RPMI8226 (cell line): ENCODE measurements at regions not wholly inside any gene's neighbourhood (a gene's known extent, or its start where the extent isn't known, plus 50 kb on each side); places are given as distances from the start of the nearest gene placed in this dataset.
"Not testable (repeated sequence)": the region's sequence is repeated elsewhere in the genome, so short reads cannot be mapped to it uniquely, and the experiment has no call there.

Experiments used
- DNase-seq: peaks from one replicate; pipeline ENCODE4 v3.0.0-alpha.2; 2015

DNA sequence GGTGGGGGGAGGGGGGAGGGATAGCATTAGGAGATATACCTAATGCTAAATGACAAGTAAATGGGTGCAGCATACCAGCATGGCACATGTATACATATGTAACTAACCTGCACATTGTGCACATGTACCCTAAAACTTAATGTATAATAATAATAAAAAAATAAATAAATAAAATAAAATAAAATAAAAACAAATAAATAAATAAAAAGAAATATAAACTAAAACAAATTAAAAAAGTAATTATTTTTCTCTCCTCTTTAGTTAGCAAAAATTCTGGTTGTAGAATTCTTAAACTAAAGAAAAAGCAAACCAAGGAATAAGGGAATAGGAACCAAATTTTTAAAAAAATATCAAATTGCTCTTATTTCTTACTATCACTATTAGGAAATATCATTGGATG is 267.3 kb downstream of the CCER1 start:
- not testable (repeated sequence) for DNase-seq

DNA sequence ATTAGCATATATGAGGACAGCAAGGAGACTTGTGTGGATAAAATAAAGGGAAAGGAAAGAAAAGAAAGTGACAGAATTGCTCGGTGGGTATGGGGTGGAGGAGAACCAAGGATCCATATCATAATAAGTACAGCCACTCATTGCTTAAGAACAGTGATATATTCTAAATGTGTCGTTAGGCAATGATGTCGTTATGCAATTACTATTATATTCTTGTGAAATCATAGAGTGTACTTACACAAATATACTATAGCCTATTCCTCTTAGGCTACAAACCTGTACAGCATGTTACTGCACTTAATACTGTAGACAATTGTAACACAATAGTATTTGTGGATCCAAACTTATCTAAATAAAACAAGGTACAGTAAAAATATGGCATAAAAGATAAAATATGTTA is 271.1 kb downstream of the CCER1 start:
- DNase-seq, result no peak

GRCh38 chr12:90682398-90682797 is 272.6 kb downstream of the CCER1 start:
- DNase-seq, result no peak

- DNase-seq, result no peak
Observed at GRCh38 chr12:90679674-90680073, 275.3 kb downstream of the CCER1 start.

DNA sequence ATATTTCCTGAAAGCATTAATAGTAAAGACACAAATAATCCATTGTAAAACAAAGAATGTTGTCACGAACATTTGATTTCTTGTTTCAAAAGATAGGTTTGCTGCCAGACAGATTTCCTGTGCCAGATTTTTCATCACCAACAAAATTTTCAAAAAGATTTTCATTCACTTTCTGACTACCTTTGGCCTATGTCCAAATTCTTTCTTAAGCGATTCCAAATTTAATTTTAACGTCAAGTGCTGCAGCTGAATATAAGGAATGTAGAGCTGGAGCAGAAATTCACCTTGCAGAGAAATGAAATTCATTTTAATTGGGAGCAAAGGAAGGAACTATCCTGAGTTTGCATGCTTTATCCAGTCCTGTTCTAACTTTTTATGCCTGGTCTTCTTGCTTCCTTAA is 277.4 kb downstream of the CCER1 start:
- DNase-seq, result no peak

DNA sequence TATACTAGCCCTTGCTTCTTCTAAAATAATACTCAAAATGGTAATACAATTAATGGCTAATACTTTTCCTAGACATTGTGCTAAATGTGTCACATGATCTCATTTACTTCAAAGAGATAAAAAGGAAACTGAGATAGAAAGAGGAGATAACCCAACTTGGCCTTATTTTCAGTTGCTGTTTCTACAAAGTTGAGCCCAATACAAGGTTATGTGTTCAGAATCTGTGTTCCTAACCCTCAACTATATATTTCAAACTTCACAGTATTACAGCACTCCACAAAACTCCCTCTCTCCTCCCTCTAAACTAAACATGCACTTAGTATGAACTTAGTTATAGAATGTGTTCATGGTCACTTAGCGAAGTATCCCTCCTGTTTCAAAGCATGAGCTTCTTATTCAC is 277.9 kb downstream of the CCER1 start:
- no peak for DNase-seq

GRCh38 chr12:90675106-90675505 is 279.9 kb downstream of the CCER1 start:
- no peak for DNase-seq

- no peak for DNase-seq
Observed at GRCh38 chr12:90672081-90672480, 282.9 kb downstream of the CCER1 start.

DNA sequence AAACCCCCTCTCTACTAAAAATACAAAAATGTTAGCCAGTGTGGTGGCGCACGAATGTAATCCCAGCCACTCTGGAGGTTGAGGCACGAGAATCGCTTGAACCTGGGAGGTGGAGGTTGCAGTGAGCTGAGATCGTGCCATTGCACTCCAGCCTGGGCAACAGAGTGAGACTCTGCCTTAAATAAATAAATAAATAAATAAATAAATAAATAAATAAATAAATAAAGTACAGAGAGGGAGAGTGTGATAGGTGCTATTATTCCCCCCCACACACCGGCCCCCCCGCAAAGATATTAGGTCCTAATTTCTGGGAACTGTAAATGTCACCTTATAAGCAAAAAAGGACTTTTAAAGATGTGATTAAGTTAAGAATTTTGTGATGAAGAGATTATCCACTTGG is 291.0 kb downstream of the CCER1 start:
- not testable (repeated sequence) for DNase-seq

DNA sequence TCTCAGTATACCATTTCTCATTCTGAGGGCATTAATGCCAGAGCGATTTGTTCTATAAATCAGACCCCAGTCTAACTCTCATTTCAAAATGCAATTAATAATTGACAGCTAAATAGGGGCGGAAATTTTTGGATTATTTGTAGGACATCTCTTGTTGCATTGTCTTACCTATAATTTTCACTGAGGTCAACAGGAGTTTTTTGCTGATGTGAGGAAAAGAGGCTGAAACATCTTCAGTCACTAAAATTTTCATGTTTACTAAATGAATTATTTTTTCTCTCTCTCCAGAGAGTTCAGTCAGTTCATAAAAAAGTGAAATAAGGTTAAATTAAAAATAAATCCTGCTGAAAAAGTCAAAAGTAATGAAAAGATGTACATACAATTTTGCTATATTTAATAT is 295.9 kb downstream of the CCER1 start:
- no peak for DNase-seq

- no peak for DNase-seq
Observed at GRCh38 chr12:90653040-90653439, 301.9 kb downstream of the CCER1 start.

- no peak for DNase-seq
Observed at GRCh38 chr12:90652280-90652679, 302.7 kb downstream of the CCER1 start.

DNA sequence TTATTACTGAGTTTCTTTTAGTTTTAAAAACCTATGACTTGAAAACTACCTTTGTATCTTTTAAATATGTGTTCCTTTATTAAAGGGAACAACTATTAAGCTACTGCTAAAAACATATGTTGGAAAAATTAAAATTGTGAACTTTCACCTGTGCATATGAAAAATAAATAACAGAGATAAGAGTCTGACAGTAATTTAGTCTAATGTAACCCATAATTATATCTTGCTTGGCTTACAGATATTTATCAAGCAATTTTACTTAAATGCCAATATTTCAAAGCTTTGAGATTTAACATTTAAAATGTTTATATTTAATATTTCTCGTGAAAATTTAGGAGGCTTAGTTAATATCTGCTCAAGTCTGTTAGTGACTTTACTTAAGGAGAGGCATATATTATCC is 309.8 kb downstream of the CCER1 start:
- DNase-seq, result no peak

DNA sequence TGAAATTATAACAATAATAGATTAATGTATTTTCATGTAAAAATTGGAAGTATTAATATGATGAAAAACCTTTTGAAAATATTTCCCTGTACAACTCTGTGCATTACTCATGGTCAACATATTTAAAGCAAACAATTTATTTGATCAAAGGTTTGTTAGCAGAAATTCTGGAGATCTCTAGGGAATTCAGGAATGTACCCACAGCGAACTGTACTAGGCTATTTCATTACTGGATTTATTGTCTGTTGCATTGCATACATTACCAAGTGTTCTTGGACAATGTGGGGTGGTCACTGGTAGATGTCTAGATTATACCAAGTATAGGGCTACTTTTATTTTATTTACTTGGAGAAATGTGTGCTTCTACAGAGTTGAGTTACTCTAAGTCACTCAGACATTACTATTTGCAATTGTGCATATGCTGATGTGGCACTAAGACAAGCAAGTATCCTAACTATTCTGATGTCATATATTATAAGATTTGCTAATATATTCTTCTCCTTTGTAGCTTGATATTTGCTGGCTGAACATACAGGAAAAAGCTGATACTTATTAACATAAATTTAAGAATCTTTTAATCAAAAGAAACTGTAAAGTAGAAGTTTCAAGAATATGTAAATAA is 323.3 kb downstream of the CCER1 start:
- no peak for DNase-seq

DNA sequence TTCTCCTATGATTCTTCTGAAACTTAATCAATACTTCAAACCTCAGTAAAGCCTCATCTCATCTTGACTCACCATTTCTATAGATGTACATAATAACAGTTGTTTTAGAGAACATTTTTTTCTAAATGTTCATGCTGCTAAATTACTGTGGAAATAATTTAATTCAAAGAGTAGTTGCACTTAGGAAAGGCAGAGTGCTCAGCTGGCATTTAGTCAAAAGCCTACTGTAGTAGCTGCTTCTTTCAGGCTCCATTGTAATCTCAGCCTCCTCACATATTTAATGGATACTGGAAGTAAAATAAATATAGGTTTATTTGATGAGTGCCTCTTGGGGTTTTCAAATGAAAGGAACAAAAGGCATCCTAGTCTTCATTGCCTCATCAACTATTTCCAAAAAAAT is 325.0 kb downstream of the CCER1 start:
- DNase-seq, result no peak

DNA sequence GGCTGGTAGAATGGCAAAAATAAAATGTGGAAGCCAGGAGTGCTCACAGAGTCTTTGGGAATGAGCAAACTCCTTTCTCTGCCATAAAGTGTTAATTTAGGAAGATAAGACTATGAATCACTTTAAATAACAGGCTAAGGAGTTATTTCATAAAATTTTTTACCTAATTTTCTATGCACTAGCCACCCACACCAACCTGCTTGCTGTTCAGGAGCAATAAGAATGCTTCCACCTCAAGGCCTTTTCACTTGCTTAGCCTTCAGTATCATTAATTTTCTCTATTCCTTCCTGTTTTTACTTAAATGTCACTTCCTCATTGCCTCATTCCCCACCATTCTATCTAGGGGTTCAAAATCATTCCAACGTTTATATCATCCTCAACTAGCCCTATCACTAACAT is 326.8 kb downstream of the CCER1 start:
- DNase-seq, result no peak

- DNase-seq, result no peak
Observed at GRCh38 chr12:90627180-90627896, 327.6 kb downstream of the CCER1 start.

GRCh38 chr12:90622431-90622830 is 332.5 kb downstream of the CCER1 start:
- no peak for DNase-seq

DNA sequence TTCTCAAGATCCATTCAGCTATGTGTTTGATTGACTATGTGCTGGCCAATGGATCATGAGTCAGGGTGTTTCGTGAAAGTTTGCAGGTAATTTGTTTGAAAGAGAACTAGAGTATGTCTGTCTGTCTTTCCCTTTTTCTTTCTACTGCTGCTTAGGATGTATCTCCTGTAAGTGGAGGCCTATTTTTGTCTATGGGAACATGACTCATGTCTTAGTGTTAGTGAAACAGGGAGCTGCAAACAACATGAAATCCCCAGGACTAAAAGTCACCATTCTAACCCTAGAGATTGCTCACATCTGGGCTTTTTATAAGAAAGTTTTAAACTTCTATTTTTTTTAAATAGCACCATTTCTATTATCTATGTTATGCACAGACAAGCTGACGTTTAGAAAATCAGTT is 333.0 kb downstream of the CCER1 start:
- DNase-seq, result no peak

DNA sequence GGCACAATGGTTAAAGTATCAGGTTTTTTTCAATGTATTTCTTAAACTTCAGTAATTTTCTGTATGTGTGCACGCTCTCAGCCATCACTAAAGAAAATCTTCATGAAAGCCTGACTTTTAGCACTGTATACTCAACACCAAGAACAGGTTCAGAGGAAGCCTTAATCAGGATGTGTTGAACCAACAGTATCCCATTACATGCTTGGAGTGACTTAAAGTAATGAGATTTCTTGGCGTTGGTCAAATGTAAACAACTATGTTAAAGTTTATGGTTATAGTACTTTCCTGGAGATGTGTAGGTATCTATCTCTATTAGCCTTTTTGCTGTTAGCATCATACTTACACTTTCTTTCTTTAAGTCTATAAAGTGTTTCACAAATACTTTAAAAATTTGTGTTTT is 335.0 kb downstream of the CCER1 start:
- DNase-seq, result no peak

- DNase-seq, result no peak
Observed at GRCh38 chr12:90618586-90618985, 336.4 kb downstream of the CCER1 start.

DNA sequence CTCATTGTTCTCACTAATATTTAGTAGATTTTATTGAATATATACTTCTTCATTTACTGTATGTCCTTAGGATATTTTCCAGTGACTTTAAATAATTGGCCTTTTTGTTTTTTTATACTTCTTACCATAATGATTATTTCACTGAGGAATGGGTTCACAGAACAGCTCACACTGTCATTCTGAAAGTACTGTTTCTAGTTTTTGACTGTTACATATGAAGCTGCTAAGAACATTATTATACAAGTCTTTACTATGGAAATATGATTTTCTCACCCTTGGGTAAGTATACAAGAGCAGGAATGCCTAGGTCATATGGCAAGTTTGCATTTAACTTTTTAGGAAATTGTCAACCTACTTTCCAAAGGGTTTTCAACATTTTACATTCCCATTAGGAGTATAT is 343.1 kb downstream of the CCER1 start:
- DNase-seq, result no peak

DNA sequence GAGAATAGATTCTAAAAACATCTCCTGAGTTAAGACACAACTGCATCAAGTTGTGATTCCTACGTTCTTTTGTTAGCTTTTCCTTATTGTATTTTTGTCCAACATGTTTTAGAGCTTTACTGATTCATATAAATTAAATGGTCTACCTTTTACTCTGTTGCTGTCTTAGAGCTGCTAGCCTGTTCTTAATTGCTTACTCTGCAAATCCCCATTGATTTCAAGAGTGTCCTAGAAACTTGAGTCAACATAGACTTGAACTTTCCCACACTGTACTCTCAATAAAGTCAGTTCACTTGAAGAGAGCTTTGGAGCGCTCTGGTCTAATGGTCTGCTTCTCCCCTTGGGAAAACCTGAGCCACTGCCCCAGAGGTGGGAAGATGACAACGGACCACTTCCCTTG is 343.9 kb downstream of the CCER1 start:
- no peak for DNase-seq

- DNase-seq, result no peak
Observed at GRCh38 chr12:90593596-90594295, 361.2 kb downstream of the CCER1 start.
